SW 1271 (cell line): ENCODE measurements at regions not wholly inside any gene's neighbourhood (a gene's known extent, or its start where the extent isn't known, plus 50 kb on each side); places are given as distances from the start of the nearest gene placed in this dataset.

Source experiments
- DNase-seq, 2 experiments: peaks; one replicate each; lab custom pipeline; 2025; lab: John Stamatoyannopoulos, UW

GRCh38 chr16:50956637-50957036 lies 194.4 kb downstream of the SALL1 start:
- no peak for DNase-seq

GRCh38 chr16:50955311-50955710 lies 195.8 kb downstream of the SALL1 start:
- no peak for DNase-seq

- DNase-seq = no peak
These were observed 196.6 kb downstream of the SALL1 start for GRCh38 chr16:50954469-50954868.

GRCh38 chr16:50953290-50953689 lies 197.8 kb downstream of the SALL1 start:
- DNase-seq = no peak

- no peak for DNase-seq
These were observed 200.1 kb downstream of the SALL1 start for GRCh38 chr16:50950955-50951354.

GRCh38 chr16:50948268-50948930 lies 202.7 kb downstream of the SALL1 start:
- no peak for DNase-seq

- no peak for DNase-seq
These were observed 203.2 kb downstream of the SALL1 start for GRCh38 chr16:50947826-50948225.

- no peak for DNase-seq
These were observed 204.5 kb downstream of the SALL1 start for GRCh38 chr16:50946606-50947005.

GRCh38 chr16:50946098-50946497 lies 204.2 kb downstream of the CYLD start:
- no peak for DNase-seq

GRCh38 chr16:50945171-50945570 lies 203.3 kb downstream of the CYLD start:
- DNase-seq = no peak

GRCh38 chr16:50944436-50944835 lies 202.6 kb downstream of the CYLD start:
- no peak for DNase-seq

GRCh38 chr16:50944033-50944432 lies 202.1 kb downstream of the CYLD start:
- DNase-seq = no peak

- DNase-seq = no peak
These were observed 200.3 kb downstream of the CYLD start for GRCh38 chr16:50942143-50942542.

- no peak for DNase-seq
These were observed 199.8 kb downstream of the CYLD start for GRCh38 chr16:50941681-50942080.

GRCh38 chr16:50940275-50940854 lies 198.5 kb downstream of the CYLD start:
- DNase-seq = no peak

- DNase-seq = no peak
These were observed 197.5 kb downstream of the CYLD start for GRCh38 chr16:50939356-50939755.

GRCh38 chr16:50938932-50939331 lies 197.0 kb downstream of the CYLD start:
- no peak for DNase-seq

GRCh38 chr16:50933262-50933661 lies 191.4 kb downstream of the CYLD start:
- DNase-seq = no peak

GRCh38 chr16:50932348-50932935 lies 190.6 kb downstream of the CYLD start:
- DNase-seq = no peak

GRCh38 chr16:50928065-50928464 lies 186.2 kb downstream of the CYLD start:
- no peak for DNase-seq

GRCh38 chr16:50925758-50926357 lies 184.0 kb downstream of the CYLD start:
- no peak for DNase-seq

- DNase-seq = no peak
These were observed 183.1 kb downstream of the CYLD start for GRCh38 chr16:50924759-50925545.
